GM13977 (cell line): ENCODE measurements at regions not wholly inside any gene's neighbourhood (a gene's known extent, or its start where the extent isn't known, plus 50 kb on each side); places are given as distances from the start of the nearest gene placed in this dataset.
"Not testable (repeated sequence)": the region's sequence is repeated elsewhere in the genome, so short reads cannot be mapped to it uniquely, and the experiment has no call there.

Experiments used
- DNase-seq: peaks from one replicate; pipeline ENCODE4 v3.0.0; 2012; ENCODE audit warnings: low spot score
- in situ Hi-C: fragments of 300-500 bp; cut with MboI; formaldehyde crosslinking; loops from one replicate; pipeline ENCODE4 v1.12.0; 2022; ENCODE audit warnings: low sequenced_read_pairs, low pct_unique_long_range_greater_than_20kb, mixed read lengths, inconsistent platforms; ENCODE audit not compliant: unreplicated experiment
- TF ChIP-seq, protein P1 (sequence below): IDR thresholded peaks from 2 replicates; pipeline ENCODE4 v1.5.1; 2012; ENCODE audit warnings: mild to moderate bottlenecking, control low read depth; ENCODE audit not compliant: insufficient read depth; ENCODE audit errors: extremely low read depth, missing control alignments

DNA sequence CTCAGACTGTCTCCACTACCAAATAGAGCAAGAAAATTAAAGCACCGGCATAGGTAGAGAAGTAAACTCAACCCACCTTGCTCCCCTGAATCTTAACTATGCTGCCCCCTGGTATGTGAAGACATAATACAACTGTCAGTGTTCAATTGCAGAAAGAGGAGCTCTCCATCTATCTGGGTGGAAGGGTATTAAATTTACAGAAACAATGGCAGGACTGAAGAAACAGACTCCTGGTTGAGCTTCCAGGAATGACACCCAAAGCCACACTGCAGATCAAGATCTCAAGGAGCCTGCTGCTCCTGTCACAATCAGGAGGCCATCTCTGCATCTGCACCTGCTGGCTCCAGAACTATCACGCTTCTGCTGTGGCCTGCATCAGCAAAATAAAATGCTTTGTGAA lies 132.1 kb upstream of the BMAL1 start:
- TF ChIP-seq, protein P1, sequence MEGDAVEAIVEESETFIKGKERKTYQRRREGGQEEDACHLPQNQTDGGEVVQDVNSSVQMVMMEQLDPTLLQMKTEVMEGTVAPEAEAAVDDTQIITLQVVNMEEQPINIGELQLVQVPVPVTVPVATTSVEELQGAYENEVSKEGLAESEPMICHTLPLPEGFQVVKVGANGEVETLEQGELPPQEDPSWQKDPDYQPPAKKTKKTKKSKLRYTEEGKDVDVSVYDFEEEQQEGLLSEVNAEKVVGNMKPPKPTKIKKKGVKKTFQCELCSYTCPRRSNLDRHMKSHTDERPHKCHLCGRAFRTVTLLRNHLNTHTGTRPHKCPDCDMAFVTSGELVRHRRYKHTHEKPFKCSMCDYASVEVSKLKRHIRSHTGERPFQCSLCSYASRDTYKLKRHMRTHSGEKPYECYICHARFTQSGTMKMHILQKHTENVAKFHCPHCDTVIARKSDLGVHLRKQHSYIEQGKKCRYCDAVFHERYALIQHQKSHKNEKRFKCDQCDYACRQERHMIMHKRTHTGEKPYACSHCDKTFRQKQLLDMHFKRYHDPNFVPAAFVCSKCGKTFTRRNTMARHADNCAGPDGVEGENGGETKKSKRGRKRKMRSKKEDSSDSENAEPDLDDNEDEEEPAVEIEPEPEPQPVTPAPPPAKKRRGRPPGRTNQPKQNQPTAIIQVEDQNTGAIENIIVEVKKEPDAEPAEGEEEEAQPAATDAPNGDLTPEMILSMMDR = no peak
- no peak for DNase-seq
- in situ Hi-C loops = no loop called here

DNA sequence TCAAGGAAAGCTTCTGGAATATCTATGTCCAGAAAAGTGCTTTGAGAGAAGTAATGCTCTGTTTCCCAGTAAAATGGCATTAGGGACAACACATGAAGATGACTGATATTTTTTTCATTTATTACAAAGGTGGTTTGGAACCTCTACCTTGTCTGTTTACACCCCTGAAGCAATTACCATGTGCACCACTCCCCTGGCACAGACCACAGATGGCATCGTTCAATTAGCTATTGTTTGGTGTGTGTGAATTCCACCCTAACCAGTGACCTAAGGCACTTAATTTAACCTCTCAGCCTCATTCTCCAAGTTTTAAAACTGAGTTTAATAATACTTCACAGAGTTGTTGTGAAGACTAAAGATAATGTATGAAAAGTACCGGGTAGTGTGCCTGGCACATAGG lies 127.6 kb upstream of the BMAL1 start:
- in situ Hi-C loops = no loop called here
- DNase-seq = no peak
- TF ChIP-seq, protein P1 = no peak

DNA sequence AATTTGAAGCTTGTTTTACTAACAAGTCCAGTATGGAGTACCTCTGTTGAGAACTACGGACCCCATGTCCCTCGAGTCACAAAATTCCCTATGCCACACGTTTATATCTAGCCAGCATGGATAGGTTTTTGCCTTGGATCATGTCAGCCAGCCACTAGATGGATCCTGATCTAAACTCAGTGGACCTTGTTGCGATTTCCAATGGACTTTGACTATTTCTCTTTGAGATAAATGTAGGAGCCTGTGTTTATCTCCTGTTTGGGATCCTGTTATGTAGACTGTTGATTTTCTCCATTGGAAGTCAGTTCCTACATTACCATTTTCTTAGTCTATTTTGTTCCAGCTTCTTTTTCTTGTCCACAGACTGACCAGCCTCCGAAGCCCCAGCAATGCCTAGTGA lies 127.1 kb upstream of the BMAL1 start:
- in situ Hi-C loops = no loop called here
- DNase-seq = no peak
- TF ChIP-seq, protein P1 = no peak

DNA sequence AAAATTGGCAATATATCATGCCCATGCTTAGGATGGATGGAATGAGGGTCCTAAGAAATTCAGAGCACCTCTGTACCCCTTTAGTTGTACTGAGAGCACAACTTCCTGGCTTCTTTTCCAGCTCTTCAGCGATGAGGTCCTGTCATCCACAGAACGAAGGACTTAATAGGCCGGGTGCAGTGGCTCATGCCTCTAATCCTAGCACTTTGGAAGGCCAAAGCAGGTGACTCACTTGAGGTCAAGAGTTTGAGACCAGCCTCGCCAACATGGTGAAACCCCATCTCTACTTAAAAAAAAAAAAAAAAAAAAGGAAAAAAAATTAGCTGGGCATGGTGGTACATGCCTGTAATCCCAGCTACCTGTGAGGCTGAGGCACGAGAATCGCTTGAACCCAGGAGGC lies 125.3 kb upstream of the BMAL1 start:
- DNase-seq = no peak
- in situ Hi-C loops = no loop called here
- TF ChIP-seq, protein P1 = no peak

DNA sequence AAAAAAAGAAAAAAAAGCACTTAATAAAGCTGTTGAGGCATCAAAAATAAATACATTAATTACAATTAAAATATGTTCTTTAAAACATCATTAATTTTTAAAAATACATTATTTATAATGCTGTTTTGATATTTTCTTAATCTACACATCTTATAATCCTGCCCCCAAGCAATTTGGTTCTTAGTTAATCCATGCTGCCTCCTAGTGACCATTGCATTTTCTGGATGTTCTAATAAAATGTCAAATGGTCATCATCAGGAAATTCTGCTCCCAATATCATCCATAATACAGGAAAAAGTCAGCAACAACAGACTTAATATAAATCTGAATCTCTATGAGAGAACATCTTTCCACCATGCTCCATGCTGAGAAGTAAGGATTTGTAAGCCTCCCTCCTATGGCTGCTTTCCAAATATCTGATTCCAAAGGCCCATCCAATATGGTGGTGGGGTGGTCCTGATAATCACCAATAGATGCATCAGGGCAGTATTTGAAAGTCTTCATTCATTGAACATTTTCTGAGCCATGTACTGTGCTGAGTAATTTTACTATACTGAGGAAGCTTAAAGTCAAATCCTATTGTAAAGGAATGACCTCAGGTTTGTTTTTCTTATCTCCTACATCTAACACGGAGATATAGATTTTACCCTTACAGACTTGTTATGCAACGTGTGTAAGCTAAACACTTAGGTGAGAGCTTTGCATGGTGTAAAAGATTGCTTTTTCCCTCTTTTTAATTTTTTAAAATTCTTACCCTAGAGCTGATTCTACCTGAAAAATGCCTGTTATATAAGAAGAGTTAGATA lies 124.7 kb upstream of the BMAL1 start:
- TF ChIP-seq, protein P1 = peak; percentile 18
- no peak for DNase-seq
- in situ Hi-C loops = no loop called here

DNA sequence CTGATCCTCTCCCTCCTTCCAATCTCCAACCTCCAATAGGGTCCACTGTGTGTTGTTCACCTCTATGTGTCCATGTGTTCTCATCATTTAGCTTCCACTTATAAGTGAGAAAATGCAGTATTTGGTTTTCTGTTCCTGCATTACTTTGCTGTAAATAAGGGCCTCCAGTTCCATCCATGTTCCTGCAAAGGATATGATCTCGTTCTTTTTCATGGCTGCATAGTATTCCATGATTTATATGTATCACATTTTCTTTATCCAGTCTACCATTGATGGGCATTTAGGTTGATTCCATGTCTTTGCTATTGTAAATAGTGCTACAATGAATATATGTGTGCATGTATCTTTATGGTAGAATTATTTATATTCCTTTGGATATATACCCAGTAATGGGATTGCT lies 123.2 kb upstream of the BMAL1 start:
- in situ Hi-C loops, DNase-seq: not testable (repeated sequence)

DNA sequence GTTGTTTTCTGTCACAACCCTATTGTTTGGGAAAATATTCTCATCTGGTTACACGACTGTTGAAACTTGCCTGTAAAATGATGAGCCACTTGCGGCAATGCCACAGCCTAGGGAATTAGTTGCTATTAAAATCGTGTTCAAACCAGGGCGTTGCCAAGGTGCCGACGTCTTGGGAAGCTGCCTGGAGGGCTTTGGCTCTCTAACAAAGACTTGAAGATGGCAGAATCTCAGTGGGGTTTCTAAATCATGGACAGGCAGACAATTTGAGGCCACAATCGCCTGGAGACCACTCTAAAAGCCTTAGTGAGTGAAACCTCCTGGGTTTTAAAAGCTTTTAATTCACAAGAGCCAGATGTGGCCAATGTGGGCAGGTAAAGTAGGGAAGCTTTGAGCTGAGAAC lies 117.2 kb upstream of the BMAL1 start:
- DNase-seq = no peak
- in situ Hi-C loops = no loop called here
- TF ChIP-seq, protein P1 = no peak
